K562 (cell line): ENCODE measurements at regions not wholly inside any gene's neighbourhood (a gene's known extent, or its start where the extent isn't known, plus 50 kb on each side); places are given as distances from the start of the nearest gene placed in this dataset.

Experiments used
- ATAC-seq: fragments of 200-7000 bp; cut with Tn5 transposase; 3 replicates; pipeline ENCODE4 v1.9.1; 2020; ENCODE audit warnings: moderate library complexity
- BruUV-seq: library from RNA; stranded (reverse); fragments of 400-500 nt; replicated peaks from 2 replicates; lab custom pipeline; 2021; lab: Mats Ljungman, UMichigan
- CTCF ChIA-PET: fragments of 300-600 bp; formaldehyde crosslinking; extraction: SDS; loops from one replicate; lab custom pipeline; 2021; ENCODE audit warnings: low intra/inter-chr PET ratio; lab: Yijun Ruan, JAX
- POLR2A ChIA-PET: fragments of 300-600, 350-650 bp; sonication (Branson Sonifier 250); formaldehyde crosslinking; extraction: SDS; loops from one replicate; lab custom pipeline; 2021; ENCODE audit warnings: antibody characterized with exemption, inconsistent platforms; lab: Yijun Ruan, JAX
- DNase-seq, 4 experiments: peaks; one replicate each; pipeline versions ENCODE4 v3.0.0 to v3.0.0-alpha.2; 2011 to 2018; ENCODE audit warnings: low spot score in 3 of 4, mixed read lengths in 3 of 4; ENCODE audit errors: extremely low read depth in 1 of 4
- FAIRE-seq: peaks from 2 replicates; lab custom pipeline; 2011; peaks lifted over from hg19 to GRCh38; lab: Jason Lieb, UNC
- H2AFZ ChIP-seq: 2 replicates; pipeline ENCODE4 v1.6.0; 2011; ENCODE audit warnings: low read depth, low read length, control low read depth, inconsistent platforms
- H3K27ac ChIP-seq: fragments of 200-600 bp; 3 replicates; pipeline ENCODE4 v1.8.0; 2011; ENCODE audit warnings: low read depth, mild to moderate bottlenecking, control low read depth, inconsistent platforms, low read length, moderate library complexity, mixed read lengths; ENCODE audit errors: extremely low read depth
- H3K27me3 ChIP-seq, 2 experiments: fragments of 300-600 bp in 1 of 2; 2 replicates in 1 of 2; 3 replicates in 1 of 2; pipeline versions ENCODE4 v1.6.0 to v1.8.0; 2011; ENCODE audit warnings: inconsistent platforms in 2 of 2, low read length in 2 of 2, mild to moderate bottlenecking in 1 of 2, mixed read lengths in 1 of 2, moderate library complexity in 1 of 2; ENCODE audit not compliant: control insufficient read depth in 2 of 2, insufficient read depth in 2 of 2
- H3K36me3 ChIP-seq: fragments of 300-600 bp; 3 replicates; pipeline ENCODE4 v1.8.0; 2011; ENCODE audit warnings: mild to moderate bottlenecking, low read length, inconsistent platforms; ENCODE audit not compliant: control insufficient read depth, insufficient read depth
- H3K4me1 ChIP-seq, 2 experiments: fragments of 200-600 bp in 1 of 2; replicated peaks in 1 of 2; 2 replicates in 1 of 2; 3 replicates in 1 of 2; pipeline versions ENCODE4 v1.5.1 to v1.8.0; 2011; ENCODE audit warnings: inconsistent platforms in 2 of 2, low read length in 2 of 2, mild to moderate bottlenecking in 1 of 2, mixed read lengths in 1 of 2, moderate library complexity in 1 of 2; ENCODE audit not compliant: control insufficient read depth in 2 of 2, insufficient read depth in 2 of 2
- H3K4me2 ChIP-seq: 2 replicates; pipeline ENCODE4 v1.6.1; 2011; ENCODE audit warnings: low read length, control low read depth, inconsistent platforms, mixed read lengths; ENCODE audit not compliant: insufficient read depth
- H3K4me3 ChIP-seq: fragments of 200-600 bp; sonication (generic), shearing (Covaris generic); 2 replicates; pipeline ENCODE4 v1.5.1; 2016; ENCODE audit warnings: control low read depth, inconsistent platforms
- H3K79me2 ChIP-seq: fragments of 200-600 bp; 3 replicates; pipeline ENCODE4 v1.8.0; 2011; ENCODE audit warnings: low read length, inconsistent platforms; ENCODE audit not compliant: control insufficient read depth, insufficient read depth
- H3K9ac ChIP-seq, 2 experiments: 2 replicates each; pipeline versions ENCODE4 v1.6.0 to v1.6.1; 2011; ENCODE audit warnings: low read depth in 2 of 2, low read length in 2 of 2, control low read depth in 1 of 2, inconsistent platforms in 1 of 2, mild to moderate bottlenecking in 1 of 2, mixed read lengths in 1 of 2; ENCODE audit not compliant: insufficient read depth in 1 of 2
- H3K9me1 ChIP-seq: one replicate; pipeline ENCODE4 v1.6.0; 2011; ENCODE audit warnings: inconsistent platforms, mild to moderate bottlenecking, low read length, moderate library complexity; ENCODE audit not compliant: control insufficient read depth, insufficient read depth
- H3K9me3 ChIP-seq: replicated peaks from 2 replicates; pipeline ENCODE4 v1.5.1; 2011; ENCODE audit warnings: low read depth, low read length, inconsistent platforms; ENCODE audit not compliant: control insufficient read depth, insufficient read depth
- H4K20me1 ChIP-seq: replicated peaks from 2 replicates; pipeline ENCODE4 v1.6.1; 2011; ENCODE audit warnings: low read length, inconsistent platforms, mixed read lengths; ENCODE audit not compliant: control insufficient read depth, insufficient read depth
- CGGBP1 ChIP-seq: fragments of 250-450 bp; sonication (Bioruptor Pico); IDR thresholded peaks from 2 replicates; pipeline ENCODE4 v1.9.0; 2021; ENCODE audit warnings: mild to moderate bottlenecking
- CLOCK ChIP-seq: fragments of 250-450 bp; sonication (Bioruptor Pico); IDR thresholded peaks from 2 replicates; pipeline ENCODE4 v1.4.0; 2020; ENCODE audit warnings: mild to moderate bottlenecking, moderate library complexity, borderline replicate concordance
- HNRNPK ChIP-seq: fragments of 200-400 bp; formaldehyde crosslinking; IDR thresholded peaks from one replicate; pipeline ENCODE4 v1.6.1; 2018; ENCODE audit warnings: mild to moderate bottlenecking, low read depth, low read length; ENCODE audit not compliant: poor library complexity, severe bottlenecking
- NFIC ChIP-seq: fragments of 450-650 bp; IDR thresholded peaks from 2 replicates; pipeline ENCODE4 v1.6.1; 2017; ENCODE audit warnings: mild to moderate bottlenecking, inconsistent platforms
- PCBP1 ChIP-seq: fragments of 200-400 bp; formaldehyde crosslinking; IDR thresholded peaks from 2 replicates; pipeline ENCODE4 v1.6.1; 2018; ENCODE audit warnings: mild to moderate bottlenecking, low read depth, low read length; ENCODE audit not compliant: poor library complexity, severe bottlenecking
- PRDM10 ChIP-seq: fragments of 450-650 bp; IDR thresholded peaks from 2 replicates; pipeline ENCODE4 v1.6.1; 2018; ENCODE audit not compliant: partially characterized antibody
- TAF15 ChIP-seq: fragments of 200-400 bp; formaldehyde crosslinking; IDR thresholded peaks from 2 replicates; pipeline ENCODE4 v1.6.1; 2017; ENCODE audit warnings: mild to moderate bottlenecking, low read depth, low read length, moderate library complexity
- TCF7 ChIP-seq: sonication (generic); IDR thresholded peaks from 2 replicates; pipeline ENCODE4 v1.6.1; 2016; ENCODE audit warnings: antibody characterized with exemption, borderline replicate concordance
- ZBTB49 ChIP-seq: sonication (generic); formaldehyde crosslinking; IDR thresholded peaks from 2 replicates; pipeline ENCODE4 v1.8.0; 2022; ENCODE audit warnings: missing genetic modification reagents, mild to moderate bottlenecking, borderline replicate concordance
- ZNF277 ChIP-seq: fragments of 250-450 bp; sonication (Bioruptor Pico); IDR thresholded peaks from 2 replicates; pipeline ENCODE4 v1.8.0; 2022; ENCODE audit warnings: inconsistent platforms, mild to moderate bottlenecking, moderate library complexity, borderline replicate concordance
- ZNF436 ChIP-seq: fragments of 250-450, 450-650 bp; sonication (Bioruptor Pico); formaldehyde crosslinking; IDR thresholded peaks from 2 replicates; pipeline ENCODE4 v1.7.0; 2020; ENCODE audit warnings: mild to moderate bottlenecking
- in situ Hi-C: fragments of 300-500 bp; cut with MboI; formaldehyde crosslinking; loops from 4 replicates; pipeline ENCODE4 v1.15.0; 2018; ENCODE audit warnings: inconsistent platforms, mixed read lengths
- intact Hi-C: fragments of 100-400 bp; cut with micrococcal nuclease; formaldehyde crosslinking; loops from 2 replicates; pipeline ENCODE4 v1.14.2; 2022

- no peaks in the 10 kb centered on the region for H3K27me3 ChIP-seq
- H3K9me3 ChIP-seq = no peaks in the 10 kb centered on the region
- intact Hi-C loops (no loop called here), in situ Hi-C loops (no loop called here)
- no peak overlapping the region for H3K4me2 ChIP-seq
- BruUV-seq = no TSS peak
- POLR2A ChIA-PET = no interaction called here
- no peak overlapping the region for H2AFZ ChIP-seq
- H3K4me1 ChIP-seq = no peaks in the 10 kb centered on the region
- no peaks in the 10 kb centered on the region for H3K36me3 ChIP-seq
- H3K4me3 ChIP-seq = no peak overlapping the region
- no peak overlapping the region for H3K9ac ChIP-seq
- FAIRE-seq = no peak
- ATAC-seq = no peak
- no peaks in the 10 kb centered on the region for H3K9me1 ChIP-seq
- H4K20me1 ChIP-seq = no peaks in the 10 kb centered on the region
- DNase-seq = no peak
- H3K79me2 ChIP-seq = no peaks in the 10 kb centered on the region
- H3K27ac ChIP-seq = no peak overlapping the region
- CTCF ChIA-PET = no interaction called here
- no peak for TF ChIP-seq CLOCK (CRISPR knock-in tag)
- no peak for TF ChIP-seq ZNF436 (CRISPR knock-in tag)
- TF ChIP-seq PRDM10 = no peak
- TF ChIP-seq ZNF277 (CRISPR knock-in tag) = no peak
- no peak for TF ChIP-seq TAF15
- no peak for TF ChIP-seq CGGBP1
- TF ChIP-seq NFIC = no peak
- TF ChIP-seq HNRNPK = no peak
- TF ChIP-seq PCBP1 = no peak
- no peak for TF ChIP-seq ZBTB49 (CRISPR knock-in tag)
- no peak for TF ChIP-seq TCF7
Observed at GRCh38 chr2:67668538-67668937, 271.4 kb downstream of the ETAA1 start.
